GM19351 (cell line): ENCODE measurements at regions not wholly inside any gene's neighbourhood (a gene's known extent, or its start where the extent isn't known, plus 50 kb on each side); places are given as distances from the start of the nearest gene placed in this dataset.
"Not testable (repeated sequence)": the region's sequence is repeated elsewhere in the genome, so short reads cannot be mapped to it uniquely, and the experiment has no call there.

ENCODE experiments used
- ATAC-seq: cut with Tn5 transposase; IDR thresholded peaks from one replicate; pipeline ENCODE4 v1.9.1; 2021; ENCODE audit warnings: mild to moderate bottlenecking, moderate library complexity; ENCODE audit not compliant: unreplicated experiment

GRCh38 chr4:23038626-23039491, 346.1 kb downstream of the GBA3 start:
- ATAC-seq: no peak

GRCh38 chr4:23036921-23037495, 344.3 kb downstream of the GBA3 start:
- no peak for ATAC-seq

- ATAC-seq: no peak
These were observed 343.8 kb downstream of the GBA3 start for GRCh38 chr4:23036503-23036902.

- ATAC-seq: no peak
These were observed 342.9 kb downstream of the GBA3 start for GRCh38 chr4:23035521-23036056.

- ATAC-seq: no peak
These were observed 342.0 kb downstream of the GBA3 start for GRCh38 chr4:23034731-23035130.

- no peak for ATAC-seq
These were observed 341.1 kb downstream of the GBA3 start for GRCh38 chr4:23033796-23034195.

- no peak for ATAC-seq
These were observed 336.1 kb downstream of the GBA3 start for GRCh38 chr4:23028875-23029274.

GRCh38 chr4:23023666-23024065, 330.9 kb downstream of the GBA3 start:
- ATAC-seq: no peak

GRCh38 chr4:23023121-23023520, 330.4 kb downstream of the GBA3 start:
- ATAC-seq: no peak

- no peak for ATAC-seq
These were observed 329.3 kb downstream of the GBA3 start for GRCh38 chr4:23022032-23022431.

GRCh38 chr4:23021040-23021439, 328.3 kb downstream of the GBA3 start:
- ATAC-seq: no peak

GRCh38 chr4:23020399-23020798, 327.7 kb downstream of the GBA3 start:
- not testable (repeated sequence) for ATAC-seq

GRCh38 chr4:23016981-23017380, 324.2 kb downstream of the GBA3 start:
- no peak for ATAC-seq

GRCh38 chr4:23015821-23016220, 323.1 kb downstream of the GBA3 start:
- no peak for ATAC-seq

- ATAC-seq: no peak
These were observed 316.4 kb downstream of the GBA3 start for GRCh38 chr4:23009093-23009492.

GRCh38 chr4:23006756-23007155, 314.0 kb downstream of the GBA3 start:
- no peak for ATAC-seq

- ATAC-seq: no peak
These were observed 313.0 kb downstream of the GBA3 start for GRCh38 chr4:23005691-23006090.

- ATAC-seq: no peak
These were observed 308.7 kb downstream of the GBA3 start for GRCh38 chr4:23001478-23001877.

GRCh38 chr4:22999419-22999818, 306.7 kb downstream of the GBA3 start:
- ATAC-seq: no peak

- ATAC-seq: no peak
These were observed 304.9 kb downstream of the GBA3 start for GRCh38 chr4:22997358-22998224.

GRCh38 chr4:22991576-22991975, 298.8 kb downstream of the GBA3 start:
- no peak for ATAC-seq
